Trophoblast cell (in vitro differentiated cells and primary cell): ENCODE measurements at regions not wholly inside any gene's neighbourhood (a gene's known extent, or its start where the extent isn't known, plus 50 kb on each side); places are given as distances from the start of the nearest gene placed in this dataset.
"Not testable (repeated sequence)": the region's sequence is repeated elsewhere in the genome, so short reads cannot be mapped to it uniquely, and the experiment has no call there.

Source experiments
- DNase-seq, 2 donors: peaks; one replicate each; pipeline ENCODE4 v3.0.0-alpha.2; 2016
- H2AFZ ChIP-seq: 2 replicates; pipeline ENCODE4 v1.6.1; 2013; ENCODE audit warnings: low read length, moderate library complexity, mild to moderate bottlenecking; ENCODE audit not compliant: insufficient read depth, poor library complexity
- H2AK5ac ChIP-seq: 2 replicates; pipeline ENCODE4 v1.6.1; 2013; ENCODE audit warnings: mild to moderate bottlenecking, low read length
- H2BK120ac ChIP-seq: 2 replicates; pipeline ENCODE4 v1.6.1; 2013; ENCODE audit warnings: low read length, mild to moderate bottlenecking, moderate library complexity; ENCODE audit not compliant: insufficient read depth, poor library complexity
- H2BK12ac ChIP-seq: 2 replicates; pipeline ENCODE4 v1.6.1; 2013; ENCODE audit warnings: mild to moderate bottlenecking, low read length, moderate library complexity
- H2BK5ac ChIP-seq: 2 replicates; pipeline ENCODE4 v1.6.1; 2013; ENCODE audit warnings: low read length, low read depth, moderate library complexity, mild to moderate bottlenecking; ENCODE audit not compliant: poor library complexity
- H3K14ac ChIP-seq: 2 replicates; pipeline ENCODE4 v1.6.1; 2013; ENCODE audit warnings: mild to moderate bottlenecking, low read length
- H3K18ac ChIP-seq: 2 replicates; pipeline ENCODE4 v1.6.1; 2013; ENCODE audit warnings: mild to moderate bottlenecking, low read length
- H3K23ac ChIP-seq: 2 replicates; pipeline ENCODE4 v1.6.1; 2013; ENCODE audit warnings: low read length
- H3K27ac ChIP-seq: 2 replicates; pipeline ENCODE4 v1.5.1; 2013; ENCODE audit warnings: low read depth, mild to moderate bottlenecking, inconsistent platforms, low read length, moderate library complexity
- H3K27me3 ChIP-seq: 2 replicates; pipeline ENCODE4 v1.6.1; 2013; ENCODE audit warnings: inconsistent platforms, mild to moderate bottlenecking, low read length, moderate library complexity; ENCODE audit not compliant: insufficient read depth
- H3K36me3 ChIP-seq, 2 experiments: 1 replicate in 1 of 2; 2 replicates in 1 of 2; pipeline ENCODE4 v1.6.1; 2013; ENCODE audit warnings: low read length in 2 of 2, mild to moderate bottlenecking in 2 of 2, moderate library complexity in 1 of 2; ENCODE audit not compliant: insufficient read depth in 2 of 2, control insufficient read depth in 1 of 2
- H3K4ac ChIP-seq: 2 replicates; pipeline ENCODE4 v1.6.1; 2013; ENCODE audit warnings: low read depth, mild to moderate bottlenecking, low read length, moderate library complexity
- H3K4me1 ChIP-seq, 2 experiments: 1 replicate in 1 of 2; 2 replicates in 1 of 2; pipeline ENCODE4 v1.6.1; 2013; ENCODE audit warnings: low read length in 2 of 2, mild to moderate bottlenecking in 2 of 2, moderate library complexity in 1 of 2; ENCODE audit not compliant: insufficient read depth in 2 of 2, control insufficient read depth in 1 of 2
- H3K4me2 ChIP-seq: 2 replicates; pipeline ENCODE4 v1.6.1; 2013; ENCODE audit warnings: inconsistent platforms, mild to moderate bottlenecking, low read length, moderate library complexity
- H3K4me3 ChIP-seq: 2 replicates; pipeline ENCODE4 v1.5.1; 2013; ENCODE audit warnings: mild to moderate bottlenecking, low read depth, low read length, inconsistent platforms
- H3K79me1 ChIP-seq: one replicate; pipeline ENCODE4 v1.6.1; 2013; ENCODE audit warnings: low read length
- H3K79me2 ChIP-seq: 2 replicates; pipeline ENCODE4 v1.6.1; 2013; ENCODE audit warnings: low read length, mild to moderate bottlenecking; ENCODE audit not compliant: control insufficient read depth, insufficient read depth, poor library complexity
- H3K9ac ChIP-seq: 2 replicates; pipeline ENCODE4 v1.6.1; 2013; ENCODE audit warnings: mild to moderate bottlenecking, low read length
- H3K9me3 ChIP-seq: 2 replicates; pipeline ENCODE4 v1.6.1; 2013; ENCODE audit warnings: low read depth, mild to moderate bottlenecking, control low read depth, inconsistent platforms, low read length; ENCODE audit not compliant: insufficient read depth
- H4K12ac ChIP-seq: 2 replicates; pipeline ENCODE4 v1.6.1; 2013; ENCODE audit warnings: low read depth, mild to moderate bottlenecking, low read length, moderate library complexity
- H4K8ac ChIP-seq: 2 replicates; pipeline ENCODE4 v1.6.1; 2013; ENCODE audit warnings: low read depth, mild to moderate bottlenecking, low read length, moderate library complexity
- H4K91ac ChIP-seq: one replicate; pipeline ENCODE4 v1.6.1; 2013; ENCODE audit warnings: low read depth, mild to moderate bottlenecking, low read length, moderate library complexity
- WGBS: extraction: QIAGEN DNeasy Blood & Tissue Kit; methylation state at CpG from one replicate; pipeline ENCODE4 v1.1.7; 2013; ENCODE audit warnings: missing lambda C conversion rate; ENCODE audit not compliant: insufficient read length, insufficient coverage; ENCODE audit errors: extremely low coverage; 5-methylcytosine and 5-hydroxymethylcytosine counted together

DNA sequence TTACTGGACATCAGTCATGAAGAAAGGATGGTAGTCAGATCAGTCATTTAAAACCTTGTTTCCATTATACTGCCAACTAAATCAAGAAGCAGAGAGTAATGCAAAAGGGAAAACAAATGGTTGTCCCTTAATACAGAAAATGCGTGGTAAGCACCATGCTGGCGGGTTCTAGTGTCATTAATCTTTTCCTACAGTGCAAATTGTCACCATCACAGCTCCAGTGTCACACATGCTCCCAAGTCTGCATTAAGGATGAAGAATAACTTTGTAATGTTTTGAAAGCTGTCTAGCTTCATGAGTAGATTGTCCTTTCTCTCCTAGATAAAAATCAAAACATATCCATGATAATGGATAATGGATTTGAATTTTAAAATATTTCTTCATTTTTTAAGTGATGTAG is 735.6 kb downstream of the EPHA7 start:
- Histone ChIP-seq H3K23ac (no peak overlapping the region), H4K12ac (no peak overlapping the region), H2BK5ac (no peak overlapping the region), H3K14ac (no peak overlapping the region), H4K8ac (no peak overlapping the region), H3K9me3 (no peaks in the 10 kb centered on the region), H2BK12ac (no peak overlapping the region), H3K79me1 (no peaks in the 10 kb centered on the region), H3K79me2 (no peaks in the 10 kb centered on the region), H4K91ac (no peak overlapping the region), H3K4me2 (no peak overlapping the region), H3K4me1 (no peaks in the 10 kb centered on the region), H3K27ac (no peak overlapping the region), H3K9ac (no peak overlapping the region), H3K27me3 (no peaks in the 10 kb centered on the region), H3K4me3 (no peak overlapping the region), H2BK120ac (no peak overlapping the region), H3K36me3 (no peaks in the 10 kb centered on the region), H3K18ac (no peak overlapping the region), H3K4ac (no peak overlapping the region), H2AK5ac (no peak overlapping the region), H2AFZ (no peak overlapping the region)
- no CpG with 5 or more reads among the region's 2 CpGs for WGBS
- DNase-seq, result no peak

DNA sequence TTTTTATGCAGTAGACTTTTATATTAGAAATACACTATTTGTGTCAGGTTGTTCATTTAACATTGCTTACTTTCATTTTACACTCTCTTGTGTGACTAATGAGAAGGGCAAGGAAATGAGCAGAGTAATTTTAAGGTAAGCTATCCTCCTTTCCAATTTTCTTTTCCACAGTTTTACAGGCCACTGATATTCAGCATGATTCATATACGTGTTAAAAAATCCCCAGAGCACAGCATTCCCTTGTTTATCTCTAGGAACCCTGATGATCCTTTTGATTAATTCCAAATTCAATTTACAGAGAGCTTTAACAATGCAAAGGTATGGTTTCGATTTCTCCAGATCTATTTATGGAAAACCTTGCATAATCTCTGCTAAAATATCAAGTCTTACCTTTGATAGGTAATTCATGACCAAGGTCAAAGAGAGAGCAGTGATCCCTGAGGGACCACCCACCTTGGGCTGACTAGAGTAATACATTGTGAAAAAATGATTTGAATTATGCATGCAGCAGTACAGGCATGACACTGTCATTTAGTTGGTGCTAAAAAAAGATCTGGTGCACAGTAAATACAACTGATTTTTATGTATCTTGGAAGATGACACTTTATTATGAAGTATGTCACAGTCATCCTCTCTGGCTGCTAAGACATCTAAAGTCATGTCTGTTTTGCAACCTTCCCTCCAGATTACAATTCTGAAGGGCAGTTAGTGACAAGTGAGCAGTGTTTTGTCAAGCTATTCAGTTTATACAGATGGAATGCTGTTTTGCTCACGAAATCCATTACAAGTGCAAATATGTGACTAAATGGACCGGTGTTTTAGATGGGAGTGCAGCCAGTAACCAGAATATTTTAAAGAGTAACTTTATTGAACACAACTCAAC is 736.6 kb downstream of the EPHA7 start:
- peak in 1 of 2 donors; percentile 3 for DNase-seq
- Histone ChIP-seq H4K12ac (no peak overlapping the region), H2AFZ (no peak overlapping the region), H3K27me3 (no peaks in the 10 kb centered on the region), H3K79me1 (no peaks in the 10 kb centered on the region), H3K9ac (no peak overlapping the region), H3K18ac (no peak overlapping the region), H2BK120ac (no peak overlapping the region), H3K4me3 (no peak overlapping the region), H3K79me2 (no peaks in the 10 kb centered on the region), H3K4me2 (no peak overlapping the region), H3K4me1 (no peaks in the 10 kb centered on the region), H2AK5ac (no peak overlapping the region), H3K23ac (no peak overlapping the region), H2BK12ac (no peak overlapping the region), H3K36me3 (no peaks in the 10 kb centered on the region), H3K27ac (no peak overlapping the region), H3K14ac (no peak overlapping the region), H3K4ac (no peak overlapping the region), H2BK5ac (no peak overlapping the region), H3K9me3 (no peaks in the 10 kb centered on the region), H4K8ac (no peak overlapping the region), H4K91ac (no peak overlapping the region)
- no CpG with 5 or more reads among the region's 4 CpGs for WGBS

DNA sequence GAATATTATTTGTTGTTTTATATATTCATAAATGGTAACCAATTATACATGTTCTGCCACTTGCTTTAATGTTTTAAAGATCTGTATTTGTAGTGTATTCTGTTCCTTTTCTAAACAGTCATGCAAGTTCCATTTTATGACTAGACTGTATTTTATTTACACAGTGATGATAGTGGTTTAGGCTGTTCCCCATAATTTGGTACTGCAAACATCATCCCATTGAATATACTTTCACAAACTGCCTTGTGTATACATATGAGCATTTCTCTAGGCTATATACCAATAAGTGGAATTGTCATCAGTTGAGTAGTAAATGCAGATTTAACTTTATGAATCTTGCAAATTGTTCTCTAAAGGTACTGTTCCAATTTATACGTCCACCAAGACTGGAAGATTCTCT is 738.0 kb downstream of the EPHA7 start:
- DNase-seq, result no peak
- Histone ChIP-seq H3K27me3 (no peaks in the 10 kb centered on the region), H4K8ac (no peak overlapping the region), H3K79me2 (no peaks in the 10 kb centered on the region), H3K4ac (no peak overlapping the region), H3K36me3 (no peaks in the 10 kb centered on the region), H3K9ac (no peak overlapping the region), H3K23ac (no peak overlapping the region), H4K91ac (no peak overlapping the region), H3K4me1 (no peaks in the 10 kb centered on the region), H3K79me1 (no peaks in the 10 kb centered on the region), H3K9me3 (no peaks in the 10 kb centered on the region), H3K18ac (no peak overlapping the region), H3K4me2 (no peak overlapping the region), H2BK12ac (no peak overlapping the region), H4K12ac (no peak overlapping the region), H2BK120ac (no peak overlapping the region), H2AFZ (no peak overlapping the region), H2AK5ac (no peak overlapping the region), H3K4me3 (no peak overlapping the region), H3K14ac (no peak overlapping the region), H3K27ac (no peak overlapping the region), H2BK5ac (no peak overlapping the region)
- WGBS, result no CpG with 5 or more reads among the region's 1 CpG

DNA sequence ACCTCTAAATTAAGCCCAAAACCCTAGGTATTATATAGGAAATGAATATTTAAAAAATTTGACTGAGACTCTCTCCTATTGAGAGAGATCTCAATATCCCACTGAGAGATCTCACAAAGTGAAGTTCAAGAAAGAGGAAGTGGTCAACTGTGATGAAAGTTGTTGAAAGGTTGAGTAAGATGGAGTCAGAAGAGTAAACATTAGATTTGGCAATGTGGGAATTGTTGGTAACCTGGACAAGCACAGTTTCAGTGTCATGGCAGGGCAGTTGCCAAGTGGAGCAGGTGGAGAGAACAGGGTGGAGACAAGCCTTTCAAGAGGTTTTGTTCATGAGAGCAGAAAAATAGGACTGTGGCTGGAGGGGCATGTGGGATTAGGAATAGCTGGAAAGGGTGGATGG is 747.9 kb downstream of the EPHA7 start:
- not testable (repeated sequence) for H2BK5ac ChIP-seq, H3K18ac ChIP-seq, H3K4me1 ChIP-seq, H3K23ac ChIP-seq, H2BK120ac ChIP-seq, H3K79me1 ChIP-seq, H4K12ac ChIP-seq, H3K79me2 ChIP-seq, H3K14ac ChIP-seq, H3K36me3 ChIP-seq, H3K4ac ChIP-seq, H3K4me3 ChIP-seq, H3K9me3 ChIP-seq, H4K8ac ChIP-seq, H2BK12ac ChIP-seq, DNase-seq, H2AFZ ChIP-seq, H3K27ac ChIP-seq, H4K91ac ChIP-seq, H2AK5ac ChIP-seq, H3K27me3 ChIP-seq, H3K4me2 ChIP-seq, H3K9ac ChIP-seq
